Neuronal stem cell (in vitro differentiated cells): ENCODE measurements at regions not wholly inside any gene's neighbourhood (a gene's known extent, or its start where the extent isn't known, plus 50 kb on each side); places are given as distances from the start of the nearest gene placed in this dataset.
A peak's percentile ranks its signal among the peaks of the same experiment; 100 is the strongest.

Experiments used
- DNase-seq: peaks from one replicate; pipeline ENCODE4 v3.0.0-alpha.2; 2013; ENCODE audit warnings: low spot score
- H2AFZ ChIP-seq: one replicate; pipeline ENCODE4 v1.6.1; 2013; ENCODE audit warnings: mild to moderate bottlenecking, low read length, inconsistent platforms
- H2AK5ac ChIP-seq: 2 replicates; pipeline ENCODE4 v1.6.1; 2013; ENCODE audit warnings: low read depth, mild to moderate bottlenecking, inconsistent platforms, low read length, moderate library complexity, mixed read lengths
- H2BK120ac ChIP-seq: 2 replicates; pipeline ENCODE4 v1.6.1; 2013; ENCODE audit warnings: low read depth, mild to moderate bottlenecking, inconsistent platforms, low read length, moderate library complexity, mixed read lengths
- H2BK12ac ChIP-seq: one replicate; pipeline ENCODE4 v1.6.1; 2013; ENCODE audit warnings: low read length, inconsistent platforms
- H2BK15ac ChIP-seq: 2 replicates; pipeline ENCODE4 v1.6.1; 2013; ENCODE audit warnings: mild to moderate bottlenecking, low read length, inconsistent platforms, mixed read lengths
- H2BK5ac ChIP-seq: one replicate; pipeline ENCODE4 v1.6.1; 2013; ENCODE audit warnings: inconsistent platforms, mild to moderate bottlenecking, low read length, moderate library complexity
- H3K14ac ChIP-seq: one replicate; pipeline ENCODE4 v1.6.1; 2013; ENCODE audit warnings: low read length, inconsistent platforms
- H3K18ac ChIP-seq: 2 replicates; pipeline ENCODE4 v1.6.1; 2013; ENCODE audit warnings: low read length, inconsistent platforms
- H3K23ac ChIP-seq: 2 replicates; pipeline ENCODE4 v1.6.1; 2013; ENCODE audit warnings: low read depth, mild to moderate bottlenecking, mixed read lengths, low read length, inconsistent platforms; ENCODE audit not compliant: poor library complexity
- H3K27ac ChIP-seq: replicated peaks from 3 replicates; pipeline ENCODE4 v1.5.1; 2013; ENCODE audit warnings: low read length, inconsistent platforms
- H3K27me3 ChIP-seq, 3 experiments: 2 replicates each; pipeline ENCODE4 v1.6.1; 2013; ENCODE audit warnings: low read length in 3 of 3, mild to moderate bottlenecking in 2 of 3, inconsistent platforms in 1 of 3, low read depth in 1 of 3, mixed read lengths in 1 of 3, moderate library complexity in 1 of 3; ENCODE audit not compliant: control insufficient read depth in 3 of 3, insufficient read depth in 3 of 3
- H3K36me3 ChIP-seq, 2 donors: replicated peaks in 1 of 2; 2 replicates each; pipeline ENCODE4 v1.6.1; 2013; ENCODE audit warnings: low read length in 2 of 2; ENCODE audit not compliant: control insufficient read depth in 2 of 2, insufficient read depth in 2 of 2
- H3K4ac ChIP-seq: 2 replicates; pipeline ENCODE4 v1.6.1; 2013; ENCODE audit warnings: inconsistent platforms, mild to moderate bottlenecking, low read length, moderate library complexity
- H3K4me1 ChIP-seq, 2 donors: 1 replicate in 1 of 2; 2 replicates in 1 of 2; pipeline ENCODE4 v1.6.1; 2013; ENCODE audit warnings: low read length in 2 of 2, low read depth in 1 of 2; ENCODE audit not compliant: control insufficient read depth in 2 of 2, insufficient read depth in 1 of 2
- H3K4me2 ChIP-seq: one replicate; pipeline ENCODE4 v1.6.1; 2013; ENCODE audit warnings: mild to moderate bottlenecking, low read length, inconsistent platforms; ENCODE audit not compliant: insufficient read depth, poor library complexity, severe bottlenecking
- H3K4me3 ChIP-seq, 2 donors: 2 replicates each; pipeline ENCODE4 v1.5.1; 2013; ENCODE audit warnings: low read length in 2 of 2, mild to moderate bottlenecking in 2 of 2, inconsistent platforms in 1 of 2, moderate library complexity in 1 of 2
- H3K79me1 ChIP-seq: one replicate; pipeline ENCODE4 v1.6.1; 2013; ENCODE audit warnings: low read depth, mild to moderate bottlenecking, inconsistent platforms, low read length, moderate library complexity
- H3K9ac ChIP-seq: one replicate; pipeline ENCODE4 v1.6.1; 2013; ENCODE audit warnings: mild to moderate bottlenecking, low read depth, low read length, inconsistent platforms; ENCODE audit not compliant: poor library complexity
- H3K9me3 ChIP-seq, 2 donors: replicated peaks in 1 of 2; 2 replicates each; pipeline versions ENCODE3 to v1.6.1; 2013; ENCODE audit warnings: low read length in 2 of 2, mild to moderate bottlenecking in 2 of 2, inconsistent platforms in 1 of 2, low read depth in 1 of 2, mixed read lengths in 1 of 2, moderate library complexity in 1 of 2; ENCODE audit not compliant: control insufficient read depth in 2 of 2, insufficient read depth in 1 of 2
- H4K8ac ChIP-seq: one replicate; pipeline ENCODE4 v1.6.1; 2013; ENCODE audit warnings: low read depth, mild to moderate bottlenecking, inconsistent platforms, low read length, moderate library complexity
- H4K91ac ChIP-seq: one replicate; pipeline ENCODE4 v1.6.1; 2013; ENCODE audit warnings: low read length, low read depth, mild to moderate bottlenecking, inconsistent platforms; ENCODE audit not compliant: poor library complexity
- WGBS, 2 donors: extraction: QIAGEN DNeasy Blood & Tissue Kit; methylation state at CpG; one replicate each; pipeline ENCODE4 v1.1.7; 2013; ENCODE audit warnings: missing lambda C conversion rate in 2 of 2, mixed read lengths in 1 of 2; ENCODE audit not compliant: insufficient read length in 2 of 2, insufficient replicate concordance in 1 of 2; ENCODE audit errors: extremely low coverage in 2 of 2; 5-methylcytosine and 5-hydroxymethylcytosine counted together

- Histone ChIP-seq H3K4ac (no peak overlapping the region), H2AFZ (no peak overlapping the region), H3K23ac (no peak overlapping the region), H3K18ac (no peak overlapping the region), H4K8ac (no peak overlapping the region), H2BK15ac (no peak overlapping the region), H3K4me2 (no peak overlapping the region), H2BK120ac (no peak overlapping the region), H3K79me1 (no peaks in the 10 kb centered on the region), H2AK5ac (no peak overlapping the region), H3K27ac (no peak overlapping the region), H3K36me3 (no peaks in the 10 kb centered on the region), H3K4me1 (peaks cover 2 to 4% of the 10 kb centered on the region in 2 donors), H3K4me3 (no peak overlapping the region), H3K27me3 (no peaks in the 10 kb centered on the region), H3K14ac (no peak overlapping the region), H4K91ac (no peak overlapping the region), H3K9me3 (no peaks in the 10 kb centered on the region), H2BK5ac (no peak overlapping the region), H2BK12ac (no peak overlapping the region), H3K9ac (no peak overlapping the region)
- no peak for DNase-seq
- WGBS, 2 donors, result no CpG with 5 or more reads among the region's 2 CpGs
Observed at GRCh38 chr2:145593991-145594614, 1074.2 kb upstream of the ZEB2 start.

- no peak for DNase-seq
- WGBS, 2 donors, result no CpG with 5 or more reads among the region's 1 CpG
Observed at GRCh38 chr2:145593280-145593679, 1073.4 kb upstream of the ZEB2 start.

DNA sequence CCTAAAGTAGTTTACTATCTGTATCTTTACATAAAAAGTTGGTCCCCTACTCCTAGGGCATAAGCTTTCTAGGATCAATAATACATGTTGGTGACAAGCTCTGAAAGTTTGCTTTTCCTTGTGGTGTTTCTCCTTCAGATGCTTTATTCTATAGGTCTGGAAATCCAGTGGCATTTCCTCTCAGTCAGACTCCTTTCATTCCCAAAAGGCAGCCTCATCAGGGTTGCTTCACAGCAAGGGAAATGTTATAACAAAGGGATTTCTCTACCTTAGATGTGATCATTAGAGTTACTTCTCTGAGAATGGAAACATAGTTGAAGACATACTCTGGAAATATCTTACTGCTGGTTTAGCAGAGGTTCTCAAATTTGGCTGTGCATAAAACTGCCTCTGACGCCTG, 1072.4 kb upstream of the ZEB2 start:
- Histone ChIP-seq H2BK5ac (no peak overlapping the region), H3K18ac (no peak overlapping the region), H3K23ac (no peak overlapping the region), H3K9ac (no peak overlapping the region), H3K4me2 (no peak overlapping the region), H2AFZ (peak overlapping the region; percentile 62), H3K9me3 (no peaks in the 10 kb centered on the region), H2BK120ac (no peak overlapping the region), H3K4ac (no peak overlapping the region), H3K79me1 (no peaks in the 10 kb centered on the region), H3K4me3 (no peak overlapping the region), H3K27ac (no peak overlapping the region), H2AK5ac (no peak overlapping the region), H3K36me3 (no peaks in the 10 kb centered on the region), H2BK15ac (no peak overlapping the region), H3K4me1 (peaks cover 2 to 4% of the 10 kb centered on the region in 2 donors), H4K91ac (no peak overlapping the region), H3K27me3 (no peaks in the 10 kb centered on the region), H4K8ac (no peak overlapping the region), H2BK12ac (no peak overlapping the region), H3K14ac (no peak overlapping the region)
- DNase-seq, result no peak
- no CpG with 5 or more reads among the region's 1 CpG for WGBS, 2 donors

More at GRCh38 chr2:145593280-145593679, 1073.4 kb upstream of the ZEB2 start:
- Histone ChIP-seq H3K36me3 (no peaks in the 10 kb centered on the region), H2AFZ (no peak overlapping the region), H3K9me3 (no peaks in the 10 kb centered on the region), H3K4me2 (no peak overlapping the region), H2BK5ac (no peak overlapping the region), H3K14ac (no peak overlapping the region), H2BK120ac (no peak overlapping the region), H3K23ac (no peak overlapping the region), H3K27ac (no peak overlapping the region), H3K4ac (no peak overlapping the region), H2BK12ac (no peak overlapping the region), H3K27me3 (no peaks in the 10 kb centered on the region), H3K9ac (no peak overlapping the region), H3K18ac (no peak overlapping the region), H3K79me1 (no peaks in the 10 kb centered on the region), H3K4me3 (no peak overlapping the region), H2BK15ac (no peak overlapping the region), H3K4me1 (peaks cover 2 to 4% of the 10 kb centered on the region in 2 donors), H2AK5ac (no peak overlapping the region), H4K8ac (no peak overlapping the region), H4K91ac (no peak overlapping the region)

- Histone ChIP-seq H2BK15ac (no peak overlapping the region), H3K23ac (no peak overlapping the region), H3K27me3 (no peaks in the 10 kb centered on the region), H3K9ac (no peak overlapping the region), H3K4me1 (peaks cover 2 to 4% of the 10 kb centered on the region in 2 donors), H4K8ac (no peak overlapping the region), H4K91ac (no peak overlapping the region), H2BK5ac (no peak overlapping the region), H3K4me3 (no peak overlapping the region), H2AK5ac (no peak overlapping the region), H3K79me1 (no peaks in the 10 kb centered on the region), H3K9me3 (no peaks in the 10 kb centered on the region), H2BK12ac (no peak overlapping the region), H3K4me2 (no peak overlapping the region), H2AFZ (peak overlapping the region; percentile 32), H2BK120ac (no peak overlapping the region), H3K36me3 (no peaks in the 10 kb centered on the region), H3K18ac (no peak overlapping the region), H3K14ac (no peak overlapping the region), H3K27ac (no peak overlapping the region), H3K4ac (no peak overlapping the region)
- no peak for DNase-seq
- WGBS, 2 donors, result no CpG with 5 or more reads among the region's 3 CpGs
Observed at GRCh38 chr2:145591109-145591809, 1071.3 kb upstream of the ZEB2 start.
